GM12878 (cell line): ENCODE measurements at regions not wholly inside any gene's neighbourhood (a gene's known extent, or its start where the extent isn't known, plus 50 kb on each side); places are given as distances from the start of the nearest gene placed in this dataset.

Source experiments
- ATAC-seq: fragments of 200-7000 bp; cut with Tn5 transposase; 3 replicates; pipeline ENCODE4 v1.9.1; 2020; ENCODE audit warnings: mild to moderate bottlenecking, moderate library complexity
- BruUV-seq: library from RNA; stranded (reverse); fragments of 400-500 nt; replicated peaks from 2 replicates; lab custom pipeline; 2021; lab: Mats Ljungman, UMichigan
- CTCF ChIA-PET: fragments of 300-600 bp; sonication (Branson Sonifier 250); formaldehyde crosslinking; extraction: SDS; loops from one replicate; lab custom pipeline; 2021; ENCODE audit warnings: inconsistent platforms; lab: Yijun Ruan, JAX
- POLR2A ChIA-PET: fragments of 350-600 bp; formaldehyde crosslinking; extraction: SDS; loops from one replicate; lab custom pipeline; 2021; ENCODE audit warnings: inconsistent platforms; lab: Charles Lee
- RAD21 ChIA-PET: fragments of 300-600 bp; sonication (Branson Sonifier 250); formaldehyde crosslinking; loops from one replicate; lab custom pipeline; 2023; ENCODE audit warnings: antibody characterized with exemption; ENCODE audit not compliant: unreplicated experiment; lab: Charles Lee
- SMC1A ChIA-PET: fragments of 300-600 bp; sonication (Branson Sonifier 250); formaldehyde crosslinking; loops from one replicate; lab custom pipeline; 2023; ENCODE audit not compliant: unreplicated experiment, uncharacterized antibody; lab: Charles Lee
- DNase-seq: peaks from one replicate; pipeline ENCODE4 v3.0.0-alpha.2; 2011; ENCODE audit warnings: low read depth, low spot score
- FAIRE-seq: peaks from 3 replicates; lab custom pipeline; 2011; peaks lifted over from hg19 to GRCh38; lab: Jason Lieb, UNC
- H2AFZ ChIP-seq: 2 replicates; pipeline ENCODE4 v1.6.0; 2011; ENCODE audit warnings: low read depth, low read length, control low read depth; ENCODE audit not compliant: control insufficient read depth
- H3K27ac ChIP-seq: 2 replicates; pipeline ENCODE4 v1.5.1; 2011; ENCODE audit warnings: control low read depth; ENCODE audit not compliant: control insufficient read depth, insufficient read depth
- H3K27me3 ChIP-seq, 2 experiments: replicated peaks in 1 of 2; 2 replicates each; pipeline versions ENCODE4 v1.6.0 to v1.6.1; 2011; ENCODE audit warnings: low read length in 1 of 2; ENCODE audit not compliant: control insufficient read depth in 2 of 2, insufficient read depth in 2 of 2
- H3K36me3 ChIP-seq, 2 experiments: 2 replicates each; pipeline ENCODE4 v1.5.1; 2011; ENCODE audit warnings: low read length in 1 of 2; ENCODE audit not compliant: control insufficient read depth in 2 of 2, insufficient read depth in 2 of 2
- H3K4me1 ChIP-seq: 2 replicates; pipeline ENCODE4 v1.6.1; 2011; ENCODE audit warnings: mild to moderate bottlenecking, low read length, moderate library complexity, mixed read lengths; ENCODE audit not compliant: control insufficient read depth, insufficient read depth
- H3K4me2 ChIP-seq: 2 replicates; pipeline ENCODE4 v1.6.0; 2011; ENCODE audit warnings: control low read depth; ENCODE audit not compliant: control insufficient read depth, insufficient read depth
- H3K4me3 ChIP-seq: fragments of 200-600 bp; sonication (generic); 2 replicates; pipeline ENCODE4 v1.5.1; 2016
- H3K79me2 ChIP-seq: 2 replicates; pipeline ENCODE4 v1.6.0; 2011; ENCODE audit warnings: low read length; ENCODE audit not compliant: control insufficient read depth, insufficient read depth
- H3K9ac ChIP-seq: 2 replicates; pipeline ENCODE4 v1.8.0; 2011; ENCODE audit warnings: low read length, control low read depth, mixed read lengths; ENCODE audit not compliant: control insufficient read depth, insufficient read depth
- H3K9me3 ChIP-seq: replicated peaks from 3 replicates; pipeline ENCODE4 v1.5.1; 2011; ENCODE audit warnings: mild to moderate bottlenecking, low read length; ENCODE audit not compliant: control insufficient read depth, insufficient read depth
- H4K20me1 ChIP-seq: 2 replicates; pipeline ENCODE4 v1.6.0; 2011; ENCODE audit not compliant: control insufficient read depth, insufficient read depth
- CHD2 ChIP-seq: IDR thresholded peaks from 2 replicates; pipeline ENCODE4 v1.6.1; 2011; ENCODE audit warnings: low read depth, low read length, improper control_type of control experiment, borderline replicate concordance
- ESRRA ChIP-seq: IDR thresholded peaks from 2 replicates; pipeline ENCODE4 v1.6.1; 2012; ENCODE audit warnings: mild to moderate bottlenecking, low read length, improper control_type of control experiment
- GABPA ChIP-seq: IDR thresholded peaks from 2 replicates; pipeline ENCODE4 v1.6.1; 2014; ENCODE audit warnings: antibody characterized with exemption, low read depth, mild to moderate bottlenecking, inconsistent platforms
- KDM1A ChIP-seq: fragments of 200-600 bp; sonication (generic); IDR thresholded peaks from 2 replicates; pipeline ENCODE4 v1.6.1; 2016; ENCODE audit warnings: borderline replicate concordance
- SREBF2 ChIP-seq: IDR thresholded peaks from 2 replicates; pipeline ENCODE4 v1.6.1; 2012; ENCODE audit warnings: mild to moderate bottlenecking, low read length
- TARDBP ChIP-seq: IDR thresholded peaks from 2 replicates; pipeline ENCODE4 v1.6.1; 2016; ENCODE audit warnings: borderline replicate concordance
- TCF7 ChIP-seq: IDR thresholded peaks from 2 replicates; pipeline ENCODE4 v1.6.1; 2014; ENCODE audit warnings: antibody characterized with exemption, borderline replicate concordance
- ZBED1 ChIP-seq: IDR thresholded peaks from 2 replicates; pipeline ENCODE4 v1.6.1; 2016; ENCODE audit warnings: borderline replicate concordance
- ZNF217 ChIP-seq: fragments of 450-650 bp; IDR thresholded peaks from 2 replicates; pipeline ENCODE4 v1.6.1; 2017; ENCODE audit warnings: antibody characterized with exemption, mild to moderate bottlenecking
- WGBS: methylation state at CpG from one replicate; pipeline ENCODE4 v1.1.6; 2016; ENCODE audit warnings: low lambda C conversion rate; ENCODE audit not compliant: insufficient replicate concordance, insufficient coverage; ENCODE audit errors: missing lambda C conversion rate; 5-methylcytosine and 5-hydroxymethylcytosine counted together
- in situ Hi-C: fragments of 300-500 bp; cut with MboI; formaldehyde crosslinking; loops from 9 replicates; pipeline ENCODE4 v1.14.3; 2018; ENCODE audit warnings: mixed read lengths
- intact Hi-C: fragments of 100-400 bp; cut with micrococcal nuclease; formaldehyde crosslinking; loops from one replicate; pipeline ENCODE4 v1.14.2; 2022; ENCODE audit not compliant: unreplicated experiment

GRCh38 chr10:132996603-132997343 is 54.4 kb upstream of the CFAP46 start:
- no TSS peak for BruUV-seq
- no peak overlapping the region for H2AFZ ChIP-seq
- FAIRE-seq = no peak
- in situ Hi-C loops (no loop called here), intact Hi-C loops (no loop called here)
- ChIA-PET RAD21 (no interaction called here), SMC1A (no interaction called here), CTCF (no interaction called here), POLR2A (no interaction called here)
- WGBS = 41% methylated on average over 27 of the region's 27 CpGs
- H3K27ac ChIP-seq = no peak overlapping the region
- no peak for ATAC-seq
- no peaks in the 10 kb centered on the region for H3K27me3 ChIP-seq
- TF ChIP-seq ZBED1 = no peak
- no peak for TF ChIP-seq SREBF2
- no peak for TF ChIP-seq CHD2
- no peak for TF ChIP-seq KDM1A
- no peak for TF ChIP-seq GABPA
- TF ChIP-seq ZNF217 = no peak
- TF ChIP-seq ESRRA = no peak
- TF ChIP-seq TCF7 = no peak
- TF ChIP-seq TARDBP = no peak
- no peak for DNase-seq
- no peaks in the 10 kb centered on the region for H3K9me3 ChIP-seq
- no peak overlapping the region for H3K4me2 ChIP-seq
- H3K79me2 ChIP-seq = no peaks in the 10 kb centered on the region
- H3K4me1 ChIP-seq = no peaks in the 10 kb centered on the region
- no peak overlapping the region for H3K4me3 ChIP-seq
- no peaks in the 10 kb centered on the region for H3K36me3 ChIP-seq
- no peak overlapping the region for H3K9ac ChIP-seq
- no peaks in the 10 kb centered on the region for H4K20me1 ChIP-seq
